OCI-LY1 (cell line): ENCODE measurements at regions not wholly inside any gene's neighbourhood (a gene's known extent, or its start where the extent isn't known, plus 50 kb on each side); places are given as distances from the start of the nearest gene placed in this dataset.

ENCODE experiments used
- H2AFZ ChIP-seq: fragments of 200-600 bp; sonication (generic), shearing (Covaris generic); 2 replicates; pipeline ENCODE4 v1.6.0; 2014; ENCODE audit warnings: antibody characterized with exemption, mild to moderate bottlenecking, low read length
- H3F3A ChIP-seq: fragments of 200-600 bp; sonication (generic), shearing (Covaris generic); 2 replicates; pipeline ENCODE4 v1.6.0; 2014; ENCODE audit warnings: mild to moderate bottlenecking, antibody characterized with exemption, low read length, moderate library complexity; ENCODE audit not compliant: insufficient read depth
- H3K27ac ChIP-seq: fragments of 200-600 bp; sonication (generic); 2 replicates; pipeline ENCODE4 v1.5.1; 2014; ENCODE audit warnings: low read length, mixed run types, mild to moderate bottlenecking, low read depth; ENCODE audit not compliant: poor library complexity, severe bottlenecking
- H3K27me3 ChIP-seq: fragments of 200-600 bp; sonication (generic); 2 replicates; pipeline ENCODE4 v1.6.0; 2014; ENCODE audit warnings: antibody characterized with exemption, mild to moderate bottlenecking, low read length, moderate library complexity; ENCODE audit not compliant: insufficient read depth
- H3K36me3 ChIP-seq: fragments of 200-600 bp; sonication (generic); 2 replicates; pipeline ENCODE4 v1.6.1; 2014; ENCODE audit warnings: mild to moderate bottlenecking, antibody characterized with exemption, low read length, moderate library complexity, mixed read lengths; ENCODE audit not compliant: insufficient read depth
- H3K4me1 ChIP-seq: fragments of 200-600 bp; sonication (generic); 2 replicates; pipeline ENCODE4 v1.5.1; 2014; ENCODE audit warnings: mild to moderate bottlenecking, low read length, moderate library complexity; ENCODE audit not compliant: insufficient read depth, severe bottlenecking
- H3K4me2 ChIP-seq: fragments of 200-600 bp; sonication (generic), shearing (Covaris generic); 2 replicates; pipeline ENCODE4 v1.6.1; 2014; ENCODE audit warnings: low read length
- H3K4me3 ChIP-seq: fragments of 200-600 bp; sonication (generic); 2 replicates; pipeline ENCODE4 v1.5.1; 2014; ENCODE audit warnings: low read length, low read depth, mild to moderate bottlenecking, mixed read lengths; ENCODE audit not compliant: poor library complexity, severe bottlenecking
- H3K79me2 ChIP-seq: fragments of 200-600 bp; shearing (Covaris generic); 2 replicates; pipeline ENCODE4 v1.6.1; 2016; ENCODE audit warnings: mixed run types, low read length, mixed read lengths; ENCODE audit not compliant: insufficient read depth
- H3K9ac ChIP-seq: fragments of 200-600 bp; sonication (generic), shearing (Covaris generic); 2 replicates; pipeline ENCODE4 v1.6.1; 2014; ENCODE audit warnings: mild to moderate bottlenecking, low read length, mixed read lengths
- H3K9me2 ChIP-seq: fragments of 200-600 bp; sonication (generic), shearing (Covaris generic); 2 replicates; pipeline ENCODE4 v1.6.1; 2014; ENCODE audit warnings: low read depth, mild to moderate bottlenecking, low read length, mixed read lengths
- H3K9me3 ChIP-seq: fragments of 200-600 bp; shearing (Covaris generic); 2 replicates; pipeline ENCODE4 v1.6.1; 2014; ENCODE audit warnings: low read length, mixed read lengths
- H4K20me1 ChIP-seq: fragments of 200-600 bp; sonication (generic), shearing (Covaris generic); 2 replicates; pipeline ENCODE4 v1.6.0; 2016; ENCODE audit warnings: mild to moderate bottlenecking, low read length; ENCODE audit not compliant: insufficient read depth
- CTCF ChIP-seq: fragments of 200-600 bp; sonication (generic), shearing (Covaris generic); IDR thresholded peaks from 2 replicates; pipeline ENCODE4 v1.5.1; 2017; ENCODE audit warnings: mild to moderate bottlenecking, antibody characterized with exemption, low read length, moderate library complexity, mixed read lengths
- EZH2 ChIP-seq: fragments of 200-600 bp; sonication (generic), shearing (Covaris generic); IDR thresholded peaks from 2 replicates; pipeline ENCODE4 v1.8.0; 2017; ENCODE audit warnings: borderline replicate concordance, mixed run types, mild to moderate bottlenecking, antibody characterized with exemption, low read length, moderate library complexity, mixed read lengths

GRCh38 chr7:32163896-32164295 is 93.7 kb upstream of the PDE1C start:
- no peak overlapping the region for H2AFZ ChIP-seq
- no peak overlapping the region for H3K4me2 ChIP-seq
- H3K4me3 ChIP-seq: no peak overlapping the region
- no peaks in the 10 kb centered on the region for H3K36me3 ChIP-seq
- TF ChIP-seq EZH2: no peak
- no peak for TF ChIP-seq CTCF
- no peaks in the 10 kb centered on the region for H3K9me2 ChIP-seq
- H3K27ac ChIP-seq: no peak overlapping the region
- no peaks in the 10 kb centered on the region for H3K9me3 ChIP-seq
- H3K9ac ChIP-seq: no peak overlapping the region
- H3F3A ChIP-seq: no peaks in the 10 kb centered on the region
- no peaks in the 10 kb centered on the region for H3K79me2 ChIP-seq
- no peaks in the 10 kb centered on the region for H3K27me3 ChIP-seq
- H3K4me1 ChIP-seq: no peaks in the 10 kb centered on the region
- H4K20me1 ChIP-seq: no peaks in the 10 kb centered on the region

- no peaks in the 10 kb centered on the region for H3K4me1 ChIP-seq
- H3K4me2 ChIP-seq: no peak overlapping the region
- no peaks in the 10 kb centered on the region for H4K20me1 ChIP-seq
- H3K4me3 ChIP-seq: no peak overlapping the region
- no peak overlapping the region for H3K9ac ChIP-seq
- H3K27ac ChIP-seq: no peak overlapping the region
- no peak overlapping the region for H2AFZ ChIP-seq
- no peaks in the 10 kb centered on the region for H3K27me3 ChIP-seq
- no peaks in the 10 kb centered on the region for H3K36me3 ChIP-seq
- no peaks in the 10 kb centered on the region for H3K9me2 ChIP-seq
- no peaks in the 10 kb centered on the region for H3K79me2 ChIP-seq
- TF ChIP-seq CTCF (no peak), EZH2 (no peak)
- no peaks in the 10 kb centered on the region for H3F3A ChIP-seq
- no peaks in the 10 kb centered on the region for H3K9me3 ChIP-seq
Observed at GRCh38 chr7:32163141-32163806, 93.1 kb upstream of the PDE1C start.

- Histone ChIP-seq H2AFZ (no peak overlapping the region), H3K79me2 (no peaks in the 10 kb centered on the region), H3K27me3 (no peaks in the 10 kb centered on the region), H4K20me1 (no peaks in the 10 kb centered on the region), H3F3A (no peaks in the 10 kb centered on the region), H3K9me3 (no peaks in the 10 kb centered on the region), H3K27ac (no peak overlapping the region), H3K4me2 (no peak overlapping the region), H3K4me3 (no peak overlapping the region), H3K4me1 (no peaks in the 10 kb centered on the region), H3K36me3 (no peaks in the 10 kb centered on the region), H3K9ac (no peak overlapping the region), H3K9me2 (no peaks in the 10 kb centered on the region)
- TF ChIP-seq CTCF (no peak), EZH2 (no peak)
Observed at GRCh38 chr7:32161708-32162107, 91.5 kb upstream of the PDE1C start.
